HepG2 (cell line): ENCODE measurements at regions not wholly inside any gene's neighbourhood (a gene's known extent, or its start where the extent isn't known, plus 50 kb on each side); places are given as distances from the start of the nearest gene placed in this dataset.

Source experiments
- GLI4 ChIP-seq: sonication (generic); formaldehyde crosslinking; IDR thresholded peaks from 2 replicates; pipeline ENCODE4 v1.5.1; 2020; ENCODE audit warnings: missing genetic modification reagents, mild to moderate bottlenecking, moderate library complexity, borderline replicate concordance
- PBX2 ChIP-seq: IDR thresholded peaks from 2 replicates; pipeline ENCODE4 v1.6.1; 2016; ENCODE audit warnings: control low read depth
- ZBTB3 ChIP-seq: sonication (generic); formaldehyde crosslinking; IDR thresholded peaks from 2 replicates; pipeline ENCODE4 v1.4.0; 2020; ENCODE audit warnings: low read depth, mild to moderate bottlenecking, moderate library complexity, missing genetic modification reagents, borderline replicate concordance
- ZNF431 ChIP-seq: sonication (generic); formaldehyde crosslinking; IDR thresholded peaks from 2 replicates; pipeline ENCODE4 v1.9.0; 2022; ENCODE audit warnings: missing genetic modification reagents, low read depth, mild to moderate bottlenecking, borderline replicate concordance
- ZNF598 ChIP-seq: sonication (generic); formaldehyde crosslinking; IDR thresholded peaks from 2 replicates; pipeline ENCODE4 v1.5.1; 2020; ENCODE audit warnings: mild to moderate bottlenecking, missing genetic modification reagents, borderline replicate concordance
- TF ChIP-seq, protein P1 (sequence below): sonication (generic); formaldehyde crosslinking; IDR thresholded peaks from 2 replicates; pipeline ENCODE4 v1.8.1; 2023; ENCODE audit warnings: mild to moderate bottlenecking, moderate library complexity, missing genetic modification reagents
- TF ChIP-seq, protein P2 (sequence below): sonication (generic); formaldehyde crosslinking; IDR thresholded peaks from 2 replicates; pipeline ENCODE4 v1.5.0; 2020; ENCODE audit warnings: missing genetic modification reagents, mild to moderate bottlenecking, borderline replicate concordance
- TF ChIP-seq, protein P3 (sequence below): sonication (generic); formaldehyde crosslinking; IDR thresholded peaks from 2 replicates; pipeline ENCODE4 v1.5.0; 2020; ENCODE audit warnings: mild to moderate bottlenecking, missing genetic modification reagents

- TF ChIP-seq, protein P1, sequence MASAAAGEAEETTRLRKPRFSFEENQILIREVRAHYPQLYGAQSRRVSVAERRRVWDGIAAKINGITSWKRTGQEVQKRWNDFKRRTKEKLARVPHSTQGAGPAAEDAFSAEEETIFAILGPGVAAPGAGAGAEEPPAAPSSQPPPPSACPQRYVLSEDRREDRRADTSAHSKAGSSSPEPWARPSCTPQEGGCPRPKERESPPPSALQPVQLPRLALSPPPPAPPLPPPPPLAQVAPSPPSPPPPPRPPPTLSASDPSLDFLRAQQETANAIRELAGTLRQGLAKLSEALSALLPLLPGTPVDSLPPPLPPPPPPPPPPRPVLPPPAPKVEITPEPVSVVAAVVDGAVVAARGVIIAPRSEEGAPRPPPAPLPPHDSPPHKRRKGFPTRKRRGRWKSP: no peak
- no peak for TF ChIP-seq ZNF431
- no peak for TF ChIP-seq PBX2
- TF ChIP-seq ZNF598 (CRISPR knock-in tag): no peak
- TF ChIP-seq, protein P2, sequence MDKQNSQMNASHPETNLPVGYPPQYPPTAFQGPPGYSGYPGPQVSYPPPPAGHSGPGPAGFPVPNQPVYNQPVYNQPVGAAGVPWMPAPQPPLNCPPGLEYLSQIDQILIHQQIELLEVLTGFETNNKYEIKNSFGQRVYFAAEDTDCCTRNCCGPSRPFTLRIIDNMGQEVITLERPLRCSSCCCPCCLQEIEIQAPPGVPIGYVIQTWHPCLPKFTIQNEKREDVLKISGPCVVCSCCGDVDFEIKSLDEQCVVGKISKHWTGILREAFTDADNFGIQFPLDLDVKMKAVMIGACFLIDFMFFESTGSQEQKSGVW: no peak
- no peak for TF ChIP-seq ZBTB3 (CRISPR knock-in tag)
- TF ChIP-seq GLI4 (CRISPR knock-in tag): no peak
- TF ChIP-seq, protein P3, sequence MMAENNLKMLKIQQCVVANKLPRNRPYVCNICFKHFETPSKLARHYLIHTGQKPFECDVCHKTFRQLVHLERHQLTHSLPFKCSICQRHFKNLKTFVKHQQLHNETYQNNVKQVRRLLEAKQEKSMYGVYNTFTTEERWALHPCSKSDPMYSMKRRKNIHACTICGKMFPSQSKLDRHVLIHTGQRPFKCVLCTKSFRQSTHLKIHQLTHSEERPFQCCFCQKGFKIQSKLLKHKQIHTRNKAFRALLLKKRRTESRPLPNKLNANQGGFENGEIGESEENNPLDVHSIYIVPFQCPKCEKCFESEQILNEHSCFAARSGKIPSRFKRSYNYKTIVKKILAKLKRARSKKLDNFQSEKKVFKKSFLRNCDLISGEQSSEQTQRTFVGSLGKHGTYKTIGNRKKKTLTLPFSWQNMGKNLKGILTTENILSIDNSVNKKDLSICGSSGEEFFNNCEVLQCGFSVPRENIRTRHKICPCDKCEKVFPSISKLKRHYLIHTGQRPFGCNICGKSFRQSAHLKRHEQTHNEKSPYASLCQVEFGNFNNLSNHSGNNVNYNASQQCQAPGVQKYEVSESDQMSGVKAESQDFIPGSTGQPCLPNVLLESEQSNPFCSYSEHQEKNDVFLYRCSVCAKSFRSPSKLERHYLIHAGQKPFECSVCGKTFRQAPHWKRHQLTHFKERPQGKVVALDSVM (CRISPR knock-in tag): no peak
- TF ChIP-seq, all 625 proteins: peak for 0
These were observed 132.7 kb upstream of the RGMA start (continued) for GRCh38 chr15:93221759-93222158.
